ENCODE measurements at regions not wholly inside any gene's neighbourhood (a gene's known extent, or its start where the extent isn't known, plus 50 kb on each side); places are given as distances from the start of the nearest gene placed in this dataset.

- TF ChIP-seq CTCF (IDR thresholded peaks at IDR 0.05; ENCODE audit: low read length) (no peak), EZH2phosphoT487 (IDR thresholded peaks at IDR 0.05; ENCODE audit: low read length) (no peak), EZH2 (optimal IDR thresholded peaks at IDR 0.05; ENCODE audit: low read depth, low read length) (no peak)
These were observed 258.3 kb downstream of the FOXL1 start for GRCh38 chr16:86836503-86837129.
